ENCODE measurements at regions not wholly inside any gene's neighbourhood (a gene's known extent, or its start where the extent isn't known, plus 50 kb on each side); places are given as distances from the start of the nearest gene placed in this dataset.

GRCh38 chr1:163013826-163014600 lies 55.1 kb upstream of the RGS4 start:
- DNase-seq (ENCODE audit: low spot score), result no peak

- no peak for DNase-seq (ENCODE audit: low spot score)
Observed at GRCh38 chr1:163006051-163006834, 62.9 kb upstream of the RGS4 start.

- no peak for DNase-seq (ENCODE audit: low spot score)
Observed at GRCh38 chr1:162997499-162998285, 71.5 kb upstream of the RGS4 start.

GRCh38 chr1:162996261-162996660 lies 72.9 kb upstream of the RGS4 start:
- no peak for DNase-seq (ENCODE audit: low spot score)

DNA sequence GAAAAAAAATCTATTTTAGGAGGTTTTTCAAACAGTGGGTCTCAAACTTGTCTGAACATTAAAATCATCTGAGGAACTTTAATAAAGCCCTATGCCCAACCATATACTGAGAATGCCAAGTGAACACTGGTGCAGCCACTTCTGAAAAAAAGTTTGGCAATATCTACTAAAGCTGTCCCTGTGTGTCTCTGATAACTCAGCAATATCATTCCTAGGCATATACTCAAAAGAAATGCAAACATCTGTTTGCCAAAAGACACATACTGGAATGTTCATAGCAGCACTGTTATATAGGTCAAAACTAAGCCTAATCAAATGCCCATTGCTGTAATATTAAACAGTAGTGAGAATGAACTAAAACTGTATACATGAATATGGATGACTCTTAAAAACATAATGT lies 74.2 kb upstream of the RGS4 start:
- no peak for DNase-seq (ENCODE audit: low spot score)

DNA sequence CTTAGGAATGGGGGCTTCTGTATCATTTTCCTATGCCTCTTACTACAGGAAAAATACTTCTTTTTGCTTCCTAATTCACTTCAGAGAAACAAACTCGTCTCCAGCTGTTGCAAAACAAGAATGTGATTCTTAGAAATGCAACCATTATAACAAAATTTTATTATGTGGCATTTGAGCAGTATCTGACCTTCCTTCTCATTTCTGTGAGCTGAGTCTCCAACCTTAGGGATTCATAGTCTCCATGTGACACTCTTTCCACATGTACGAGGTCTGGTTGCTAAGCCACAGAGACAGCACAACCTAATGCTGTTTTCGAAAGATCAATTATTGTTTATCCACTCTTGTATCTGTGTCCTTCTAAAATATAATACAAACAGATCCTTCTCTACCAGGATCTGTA lies 75.3 kb upstream of the RGS4 start:
- DNase-seq (ENCODE audit: low spot score), result no peak

DNA sequence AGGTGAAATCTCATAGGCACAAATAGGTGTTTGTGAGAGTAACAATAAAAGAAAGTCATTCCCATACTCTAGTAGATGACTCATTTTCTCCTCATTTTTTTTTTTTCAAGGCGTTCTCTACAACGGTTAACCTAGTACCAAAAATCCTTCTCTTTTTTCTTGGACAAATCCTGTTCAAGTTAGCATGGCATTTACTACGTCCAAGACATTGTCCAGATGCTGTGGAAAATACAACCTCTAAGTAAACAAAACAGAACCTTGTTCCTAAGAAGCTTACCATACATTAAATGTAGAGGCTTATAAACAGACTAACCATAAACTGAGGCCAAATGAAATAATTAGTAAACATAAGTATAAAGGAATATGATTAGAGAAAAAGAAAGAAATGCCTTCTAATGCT lies 76.2 kb upstream of the RGS4 start:
- no peak for DNase-seq (ENCODE audit: low spot score)

DNA sequence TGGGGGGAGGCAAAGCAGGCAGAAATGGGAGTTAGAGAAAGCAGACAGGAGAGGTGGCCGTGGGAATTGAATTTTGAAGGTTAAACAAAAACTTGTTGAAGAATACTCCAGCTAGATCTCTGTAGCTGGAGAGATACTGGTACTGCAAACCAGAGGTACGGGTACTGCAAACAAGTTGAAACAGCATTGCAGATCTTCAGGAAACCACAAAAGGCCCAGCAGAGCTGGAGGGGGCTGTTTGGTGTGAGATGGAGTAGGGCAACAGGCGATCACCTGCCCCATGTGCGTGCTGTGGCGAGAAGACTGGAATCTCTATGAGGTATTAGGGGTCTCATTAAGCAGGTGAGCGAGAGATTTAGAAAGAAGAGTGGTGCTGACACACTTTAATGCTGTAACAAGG lies 77.7 kb upstream of the RGS4 start:
- DNase-seq (ENCODE audit: low spot score), result no peak

DNA sequence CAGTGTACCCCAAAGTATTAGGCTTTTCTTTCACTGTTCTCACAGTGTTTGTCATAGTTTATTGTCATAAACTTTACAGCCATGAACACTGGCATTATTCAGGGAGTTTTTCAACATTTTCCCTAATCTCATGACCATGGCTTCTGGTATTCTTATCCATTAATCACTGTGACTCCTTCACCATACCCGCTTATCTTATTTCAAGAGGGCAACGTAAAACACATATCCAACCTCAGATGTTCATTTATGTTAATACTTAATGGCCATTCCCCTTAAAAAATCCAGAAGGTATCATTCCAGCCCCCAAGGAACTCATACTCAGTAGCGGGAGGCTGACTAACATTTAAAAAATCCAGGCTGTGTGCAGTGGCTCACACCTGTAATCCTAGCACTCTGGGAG lies 78.5 kb upstream of the RGS4 start:
- no peak for DNase-seq (ENCODE audit: low spot score)

DNA sequence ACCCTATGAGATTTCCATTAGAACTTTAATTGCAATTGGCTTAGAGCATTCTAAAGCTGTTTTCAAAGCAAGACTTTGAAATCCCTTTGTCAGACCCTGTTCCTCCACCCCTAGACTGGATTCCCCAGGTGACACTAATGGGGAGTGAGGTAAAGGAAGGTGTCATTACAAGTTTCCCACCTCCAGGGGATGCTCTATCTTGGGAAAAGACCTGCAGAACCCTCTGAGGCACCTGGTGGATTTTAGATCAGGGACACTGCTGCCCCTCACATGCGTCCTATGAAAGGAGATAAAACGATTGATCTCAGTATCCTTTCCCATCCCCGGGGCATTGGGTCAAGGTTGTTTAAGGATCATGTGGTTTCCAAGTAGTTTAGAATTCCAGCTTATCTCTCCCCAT lies 80.3 kb upstream of the RGS4 start:
- no peak for DNase-seq (ENCODE audit: low spot score)

- DNase-seq (ENCODE audit: low spot score), result no peak
Observed at GRCh38 chr1:162987866-162988265, 81.3 kb upstream of the RGS4 start.

DNA sequence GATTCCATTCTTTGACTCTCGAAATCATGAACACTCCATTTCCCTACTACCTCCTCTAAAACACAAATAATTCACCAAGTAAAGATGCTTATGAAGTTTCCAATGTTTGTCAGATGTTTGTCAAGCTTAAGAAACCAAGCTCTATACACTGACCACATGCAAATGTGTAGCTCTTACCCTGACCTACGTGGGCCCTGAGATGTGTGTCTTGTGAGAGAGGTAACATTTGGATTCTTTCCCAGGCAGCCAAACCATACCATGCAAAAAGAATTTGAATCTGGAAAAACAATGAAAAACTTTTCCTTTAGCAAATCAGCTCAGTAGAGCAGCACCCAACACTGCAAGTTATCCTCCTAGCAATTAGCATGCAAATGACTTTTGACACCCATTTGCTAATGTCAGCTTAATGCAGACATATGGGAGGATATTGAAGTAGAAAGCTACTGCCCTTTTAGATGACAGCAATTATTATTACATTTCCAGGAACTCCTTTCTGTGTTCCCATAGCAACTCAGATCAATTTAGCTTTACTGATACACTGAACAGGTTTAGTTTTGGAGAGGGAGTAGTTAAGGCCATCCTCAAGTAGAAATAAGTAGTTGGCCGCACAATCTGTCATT lies 83.2 kb upstream of the RGS4 start:
- DNase-seq (ENCODE audit: low spot score), result no peak

DNA sequence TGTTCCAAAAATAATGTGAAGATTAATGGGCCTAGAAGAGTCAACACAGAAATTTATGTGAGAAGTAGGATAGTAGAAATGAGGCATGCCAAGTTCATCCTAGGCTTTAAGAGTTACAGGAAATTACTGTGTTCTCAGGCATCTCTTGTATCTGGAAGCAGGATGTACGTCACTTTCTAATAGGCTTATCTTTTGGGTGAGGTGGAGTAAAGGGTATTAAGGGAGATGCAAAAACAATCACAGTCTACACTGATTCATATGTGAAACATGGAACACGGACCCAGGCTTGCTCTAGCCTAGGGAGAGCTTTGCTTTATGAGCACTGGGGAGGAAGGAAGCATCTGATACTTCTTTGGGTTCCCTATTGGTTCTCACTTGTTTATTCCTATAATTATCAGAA lies 84.5 kb upstream of the RGS4 start:
- no peak for DNase-seq (ENCODE audit: low spot score)

- no peak for DNase-seq (ENCODE audit: low spot score)
Observed at GRCh38 chr1:162983671-162984425, 85.3 kb upstream of the RGS4 start.

DNA sequence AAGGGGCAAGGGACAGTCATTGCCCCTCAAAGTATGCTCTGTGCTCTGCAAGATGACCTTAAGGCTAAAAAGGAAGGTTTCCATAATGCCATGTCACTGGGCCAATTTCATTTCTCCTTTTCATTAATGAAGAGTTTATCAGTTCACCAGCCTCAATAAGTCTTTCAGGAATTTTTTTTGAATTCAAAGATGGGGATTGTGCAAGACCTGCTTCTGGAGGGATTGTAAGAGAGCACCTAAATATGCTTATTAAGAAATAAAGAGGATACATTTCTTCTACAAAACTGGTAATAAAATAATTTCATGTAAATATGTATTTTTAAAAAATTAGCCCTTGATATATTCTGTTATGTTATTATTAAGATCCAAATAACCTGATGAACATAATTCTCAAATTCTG lies 86.8 kb upstream of the RGS4 start:
- DNase-seq (ENCODE audit: low spot score), result no peak

DNA sequence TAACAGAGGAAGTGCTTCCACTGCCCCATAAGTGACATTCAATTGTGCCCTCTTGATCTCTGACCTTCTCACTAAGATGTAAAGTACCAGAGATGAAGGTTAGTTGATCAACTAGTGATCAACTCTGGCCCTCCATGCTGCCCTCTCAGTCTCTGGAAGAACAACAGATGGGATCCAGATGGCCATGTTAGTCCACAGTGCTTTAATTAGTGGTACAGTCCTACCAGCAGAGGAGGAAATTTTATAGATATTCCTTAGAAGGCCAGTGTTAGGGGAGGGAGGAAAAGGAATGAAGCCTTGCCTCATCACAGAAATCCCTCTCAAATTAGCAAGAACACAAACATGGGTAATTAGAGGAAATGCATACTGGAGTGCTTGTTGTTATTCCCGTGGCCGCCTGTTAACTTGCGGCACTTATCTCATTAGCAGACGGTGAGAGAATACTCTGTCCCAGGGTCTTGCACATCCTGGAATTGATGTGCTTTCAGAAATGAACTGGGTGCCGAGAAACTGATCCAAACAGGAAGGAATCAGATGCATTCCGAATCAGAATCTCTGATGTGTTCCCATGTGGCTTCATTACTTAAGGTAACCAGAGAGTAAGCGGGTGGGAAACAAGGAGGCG lies 91.1 kb upstream of the RGS4 start:
- DNase-seq (ENCODE audit: low spot score), result no peak

DNA sequence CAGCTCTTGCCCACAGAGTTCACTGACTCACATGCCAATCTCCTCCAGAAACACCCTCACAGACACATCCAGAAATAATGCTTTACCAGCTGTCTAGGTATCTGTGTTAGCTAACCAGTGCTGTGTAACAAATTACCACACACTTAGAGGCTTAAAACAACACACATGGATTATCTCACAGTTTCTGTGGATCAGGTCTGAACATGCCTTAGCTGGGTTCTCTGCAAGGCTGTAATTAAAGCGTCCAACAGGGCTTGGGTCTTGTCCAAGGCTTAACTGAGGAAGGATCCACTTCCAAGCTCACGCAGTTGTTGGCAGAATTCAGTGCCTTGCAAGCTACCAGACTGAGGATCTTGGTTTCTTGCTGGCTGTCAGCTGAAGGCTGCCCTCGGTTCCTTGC lies 92.5 kb upstream of the RGS4 start:
- DNase-seq (ENCODE audit: low spot score), result no peak

- no peak for DNase-seq (ENCODE audit: low spot score)
Observed at GRCh38 chr1:162974810-162975209, 94.4 kb upstream of the RGS4 start.

GRCh38 chr1:162973381-162973795 lies 95.8 kb upstream of the RGS4 start:
- no peak for DNase-seq (ENCODE audit: low spot score)

DNA sequence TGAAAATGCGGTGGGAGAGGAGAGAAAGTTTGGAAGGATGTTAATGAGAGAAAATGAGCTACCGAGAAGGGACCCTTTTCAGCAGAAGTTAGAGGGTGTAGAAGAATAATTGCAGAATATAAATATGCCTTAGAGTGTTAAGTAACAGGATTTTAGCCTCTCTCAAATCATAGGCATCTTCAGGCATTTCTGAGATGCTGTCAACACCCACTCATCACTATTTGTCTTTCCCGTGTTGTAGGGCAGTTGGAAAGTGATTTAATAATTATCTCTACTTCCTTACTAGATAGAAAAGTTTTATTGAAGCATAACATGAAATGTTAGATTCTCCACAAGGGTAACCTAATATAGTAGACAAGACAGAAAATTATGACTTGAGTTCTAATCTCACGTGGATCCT lies 96.4 kb upstream of the RGS4 start:
- no peak for DNase-seq (ENCODE audit: low spot score)

DNA sequence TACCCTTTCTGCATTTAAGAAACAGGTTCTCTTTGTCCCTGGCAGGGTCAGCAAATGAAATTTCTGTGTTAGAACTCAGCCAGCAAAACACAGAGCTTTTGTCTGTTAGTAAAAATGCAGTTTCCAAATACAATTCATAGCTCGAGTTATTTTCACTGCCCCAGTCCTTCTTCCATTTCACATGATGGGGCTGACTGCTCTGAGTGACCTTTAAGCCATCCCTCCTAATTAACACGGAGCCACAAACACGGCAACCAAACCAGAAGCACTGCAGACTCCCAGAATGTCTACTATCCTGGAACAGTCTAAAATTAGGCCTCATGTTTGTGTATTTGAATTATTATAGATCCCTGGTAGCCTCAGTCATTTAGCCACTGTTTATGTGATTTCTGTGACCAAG lies 99.1 kb upstream of the RGS4 start:
- DNase-seq (ENCODE audit: low spot score), result no peak

Measured in activated CD4-positive, alpha-beta T cell treated with anti-CD3 and anti-CD28 coated beads, Interleukin-2, Interleukin-4, amounts not matched to agents 100 ng/mL and 50 ng/mL, durations not matched to agents 16 hours and 8 hours (primary cell).